ENCODE measurements at regions not wholly inside any gene's neighbourhood (a gene's known extent, or its start where the extent isn't known, plus 50 kb on each side); places are given as distances from the start of the nearest gene placed in this dataset.

- H4K20me1 ChIP-seq (ENCODE audit: control insufficient read depth, insufficient read depth, insufficient read length) = no peaks in the 10 kb centered on the region
- no peak overlapping the region for H3K56ac ChIP-seq (ENCODE audit: insufficient read length, low read depth, low read length)
- no peak overlapping the region for H3K4me2 ChIP-seq (ENCODE audit: insufficient read depth, insufficient read length, low read length)
- no peak for DNase-seq
- H3K9me3 Mint-ChIP-seq = peaks cover 9% of the 10 kb centered on the region in 2 experiments
- H3K4me3 Mint-ChIP-seq = no peak overlapping the region
- H2AFZ ChIP-seq (ENCODE audit: low read length) = no peak overlapping the region
- H3K27ac Mint-ChIP-seq = no peak overlapping the region
- H3K27ac ChIP-seq (ENCODE audit: insufficient read length, low read depth, low read length) = no peak overlapping the region
- H3K4ac ChIP-seq (ENCODE audit: low read depth, low read length) = no peak overlapping the region
- no peak overlapping the region for H2BK120ac ChIP-seq (ENCODE audit: low read depth, low read length, poor library complexity, severe bottlenecking)
- no CpG with 5 or more reads among the region's 3 CpGs for WGBS (ENCODE audit: extremely low coverage, insufficient read length, low lambda C conversion rate)
- H3K27me3 ChIP-seq (ENCODE audit: insufficient read depth, low read length) = no peaks in the 10 kb centered on the region
- no peaks in the 10 kb centered on the region for H3K9me3 ChIP-seq (ENCODE audit: control insufficient read depth, low read depth, low read length)
- no peak overlapping the region for H2BK20ac ChIP-seq (ENCODE audit: low read depth, low read length, poor library complexity, severe bottlenecking)
- no peak overlapping the region for H3K9ac ChIP-seq (ENCODE audit: extremely low read depth, insufficient read length, low read length)
- no peak overlapping the region for H3K18ac ChIP-seq (ENCODE audit: insufficient read length, low read depth, low read length)
- no peak overlapping the region for H4K8ac ChIP-seq (replicated peaks; ENCODE audit: insufficient read length, low read depth, low read length)
- H3K36me3 Mint-ChIP-seq (ENCODE audit: insufficient read depth in 1 of 3, low read depth in 3 of 3) = peaks cover 4 to 9% (median 5%) of the 10 kb centered on the region in 3 experiments; a peak in 6 of 7 replicates
- H3K23ac ChIP-seq (ENCODE audit: insufficient read length, low read depth, low read length) = no peak overlapping the region
- no peak overlapping the region for H2BK5ac ChIP-seq (ENCODE audit: insufficient read length, low read length)
- no peaks in the 10 kb centered on the region for H3K79me2 ChIP-seq (ENCODE audit: insufficient read depth, low read length)
- H3K4me1 Mint-ChIP-seq = peaks cover 4 to 5% of the 10 kb centered on the region in 2 experiments
- no peaks in the 10 kb centered on the region for H3K79me1 ChIP-seq (ENCODE audit: insufficient read depth, low read depth, low read length, poor library complexity, severe bottlenecking)
- H4K91ac ChIP-seq (ENCODE audit: insufficient read length, low read depth, low read length) = no peak overlapping the region
- no peaks in the 10 kb centered on the region for H3K27me3 Mint-ChIP-seq (ENCODE audit: low read depth)
- no peak overlapping the region for H4K5ac ChIP-seq (ENCODE audit: insufficient read length, low read depth, low read length)
- no peak for TF ChIP-seq CTCF (conservative IDR thresholded peaks at IDR 0.05)
- no peak overlapping the region for H2AK5ac ChIP-seq (ENCODE audit: insufficient read length, low read length)
- H3T11ph ChIP-seq (ENCODE audit: low read length) = no peak overlapping the region
- H2BK12ac ChIP-seq (ENCODE audit: insufficient read length, low read depth, low read length) = no peak overlapping the region
- no peaks in the 10 kb centered on the region for H3K4me1 ChIP-seq (ENCODE audit: insufficient read depth, low read length)
- no peak overlapping the region for H3K14ac ChIP-seq (ENCODE audit: insufficient read depth, low read length)
- H2BK15ac ChIP-seq (ENCODE audit: low read depth, low read length) = no peak overlapping the region
- H3K23me2 ChIP-seq (ENCODE audit: insufficient read length, low read depth, low read length, poor library complexity, severe bottlenecking) = no peaks in the 10 kb centered on the region
Observed at GRCh38 chr5:67495072-67495471, 298.5 kb upstream of the CD180 start.
